Endothelial cell of umbilical vein (primary cell): ENCODE measurements at regions not wholly inside any gene's neighbourhood (a gene's known extent, or its start where the extent isn't known, plus 50 kb on each side); places are given as distances from the start of the nearest gene placed in this dataset.

ENCODE experiments used
- BruUV-seq: library from RNA; stranded (reverse); fragments of 400-500 nt; replicated peaks from 2 replicates; lab custom pipeline; 2021; lab: Mats Ljungman, UMichigan
- CTCF ChIA-PET: fragments of 300-600, 350-600 bp; sonication (Branson Sonifier 250); formaldehyde crosslinking; loops from one replicate; lab custom pipeline; 2021; ENCODE audit warnings: antibody characterized with exemption, inconsistent platforms; lab: Charles Lee
- POLR2A ChIA-PET: fragments of 300-600, 350-600 bp; sonication (Branson Sonifier 250); formaldehyde crosslinking; loops from one replicate; lab custom pipeline; 2021; ENCODE audit warnings: antibody characterized with exemption, inconsistent platforms; lab: Charles Lee
- DNase-seq: peaks from one replicate; pipeline ENCODE4 v3.0.0-alpha.2; 2011; ENCODE audit warnings: low read depth, low spot score
- FAIRE-seq: peaks from 2 replicates; lab custom pipeline; 2011; peaks lifted over from hg19 to GRCh38; lab: Jason Lieb, UNC
- H2AFZ ChIP-seq: 2 replicates; pipeline ENCODE4 v1.6.0; 2012; ENCODE audit warnings: low read depth, low read length, control low read depth, inconsistent platforms
- H3K27ac ChIP-seq: 2 replicates; pipeline ENCODE4 v1.5.1; 2011; ENCODE audit warnings: low read depth, mild to moderate bottlenecking, control low read depth, low read length, moderate library complexity; ENCODE audit not compliant: insufficient read depth
- H3K27me3 ChIP-seq, 2 experiments: 2 replicates each; pipeline versions ENCODE4 v1.6.0 to v1.6.1; 2011; ENCODE audit warnings: low read length in 2 of 2, mixed read lengths in 1 of 2; ENCODE audit not compliant: control insufficient read depth in 2 of 2, insufficient read depth in 2 of 2
- H3K36me3 ChIP-seq, 2 experiments: 2 replicates in 1 of 2; 3 replicates in 1 of 2; pipeline ENCODE4 v1.5.1; 2011; ENCODE audit warnings: low read length in 2 of 2, mild to moderate bottlenecking in 1 of 2, moderate library complexity in 1 of 2; ENCODE audit not compliant: control insufficient read depth in 2 of 2, insufficient read depth in 2 of 2; ENCODE audit errors: extremely low read depth in 1 of 2
- H3K4me1 ChIP-seq: 3 replicates; pipeline ENCODE4 v1.5.1; 2011; ENCODE audit warnings: mild to moderate bottlenecking, low read length; ENCODE audit not compliant: control insufficient read depth, insufficient read depth; ENCODE audit errors: extremely low read depth
- H3K4me2 ChIP-seq: 2 replicates; pipeline ENCODE4 v1.6.1; 2011; ENCODE audit warnings: low read length, control low read depth, mixed read lengths; ENCODE audit not compliant: insufficient read depth
- H3K4me3 ChIP-seq, 3 experiments: fragments of 200-600 bp in 1 of 3; sonication (generic), shearing (Covaris generic) in 1 of 3; replicated peaks in 1 of 3; 2 replicates each; pipeline ENCODE4 v1.5.1; 2011 to 2016; ENCODE audit warnings: control low read depth in 3 of 3, low read length in 3 of 3, mild to moderate bottlenecking in 2 of 3, inconsistent platforms in 1 of 3, low read depth in 1 of 3, moderate library complexity in 1 of 3; ENCODE audit not compliant: insufficient read depth in 1 of 3
- H3K79me2 ChIP-seq: 2 replicates; pipeline ENCODE4 v1.6.0; 2012; ENCODE audit warnings: low read length, inconsistent platforms; ENCODE audit not compliant: control insufficient read depth, insufficient read depth
- H3K9ac ChIP-seq: replicated peaks from 2 replicates; pipeline ENCODE3; 2011; ENCODE audit warnings: low read length, control low read depth; ENCODE audit not compliant: insufficient read depth; ENCODE audit errors: extremely low read depth
- H3K9me1 ChIP-seq: replicated peaks from 3 replicates; pipeline ENCODE4 v1.6.0; 2011; ENCODE audit warnings: mild to moderate bottlenecking, low read length; ENCODE audit not compliant: control insufficient read depth, insufficient read depth; ENCODE audit errors: extremely low read depth
- H3K9me3 ChIP-seq: replicated peaks from 2 replicates; pipeline ENCODE4 v1.5.1; 2012; ENCODE audit warnings: low read length, inconsistent platforms; ENCODE audit not compliant: control insufficient read depth, insufficient read depth
- H4K20me1 ChIP-seq: replicated peaks from 2 replicates; pipeline ENCODE3; 2011; ENCODE audit warnings: mild to moderate bottlenecking, low read length; ENCODE audit not compliant: control insufficient read depth, insufficient read depth; ENCODE audit errors: extremely low read depth
- EZH2 ChIP-seq: IDR thresholded peaks from 2 replicates; pipeline ENCODE4 v1.6.1; 2012; ENCODE audit warnings: borderline replicate concordance, low read depth, mild to moderate bottlenecking, moderate library complexity, low read length, inconsistent platforms; ENCODE audit not compliant: severe bottlenecking
- FOS ChIP-seq: IDR thresholded peaks from 2 replicates; pipeline ENCODE4 v1.6.1; 2011; ENCODE audit warnings: mild to moderate bottlenecking, low read length, moderate library complexity, borderline replicate concordance; ENCODE audit not compliant: insufficient read depth
- GATA2 ChIP-seq: IDR thresholded peaks from 2 replicates; pipeline ENCODE4 v1.7.0; 2011; ENCODE audit warnings: low read depth, mild to moderate bottlenecking, moderate library complexity, mixed read lengths, low read length; ENCODE audit not compliant: insufficient read length, insufficient read depth
- JUN ChIP-seq: IDR thresholded peaks from 2 replicates; pipeline ENCODE4 v1.6.1; 2011; ENCODE audit warnings: borderline replicate concordance, low read depth; ENCODE audit not compliant: insufficient read length, insufficient read depth
- MYC ChIP-seq: IDR thresholded peaks from one replicate; pipeline ENCODE4 v1.6.1; 2011; ENCODE audit warnings: mild to moderate bottlenecking, low read depth, low read length
- POLR2A ChIP-seq: IDR thresholded peaks from 2 replicates; pipeline ENCODE4 v1.6.1; 2012; ENCODE audit warnings: low read depth, mild to moderate bottlenecking, control low read depth, low read length
- POLR2AphosphoS5 ChIP-seq: IDR thresholded peaks from 2 replicates; pipeline ENCODE4 v1.6.1; 2012; ENCODE audit warnings: low read depth, mild to moderate bottlenecking, control low read depth, low read length, moderate library complexity; ENCODE audit not compliant: insufficient read depth
- dilution Hi-C: fragments of 300-500 bp; cut with MboI; formaldehyde crosslinking; loops from one replicate; pipeline ENCODE4 v1.15.0; 2019; ENCODE audit warnings: low sequenced_read_pairs; ENCODE audit not compliant: extremely low pct_ligation_motif_present
- intact Hi-C: fragments of 100-400 bp; cut with micrococcal nuclease; formaldehyde crosslinking; loops from one replicate; pipeline ENCODE4 v1.10.0; 2022
- TF ChIP-seq, protein P1 (sequence below): IDR thresholded peaks from 2 replicates; pipeline ENCODE4 v1.6.1; 2011; ENCODE audit not compliant: insufficient read depth, insufficient read length
- TF ChIP-seq, protein P2 (sequence below), 2 donors: IDR thresholded peaks; 1 replicate in 1 of 2; 2 replicates in 1 of 2; pipeline ENCODE4 v1.5.1; 2011; ENCODE audit warnings: low read length in 2 of 2, mild to moderate bottlenecking in 2 of 2, moderate library complexity in 2 of 2, control low read depth in 1 of 2, inconsistent platforms in 1 of 2, low read depth in 1 of 2; ENCODE audit not compliant: insufficient read depth in 1 of 2; ENCODE audit errors: extremely low read depth in 1 of 2

GRCh38 chr3:18127859-18128681 lies 297.1 kb downstream of the SATB1 start:
- dilution Hi-C loops, result no loop called here

More at GRCh38 chr3:18127859-18128681, 297.1 kb downstream of the SATB1 start:
- Histone ChIP-seq H2AFZ (no peak overlapping the region), H3K4me3 (no peak overlapping the region), H3K79me2 (no peaks in the 10 kb centered on the region), H3K4me2 (no peak overlapping the region), H3K9me3 (peaks cover 5% of the 10 kb centered on the region), H4K20me1 (no peaks in the 10 kb centered on the region), H3K9ac (no peak overlapping the region), H3K36me3 (no peaks in the 10 kb centered on the region), H3K27ac (no peak overlapping the region), H3K27me3 (no peaks in the 10 kb centered on the region), H3K4me1 (no peaks in the 10 kb centered on the region), H3K9me1 (no peaks in the 10 kb centered on the region)
- intact Hi-C loops, result no loop called here
- CTCF ChIA-PET, result no interaction called here
- DNase-seq, result no peak
- BruUV-seq, result no TSS peak
- no peak for TF ChIP-seq FOS
- TF ChIP-seq JUN, result no peak
- TF ChIP-seq GATA2, result no peak
- no peak for TF ChIP-seq POLR2AphosphoS5
- TF ChIP-seq EZH2, result no peak
- no peak for TF ChIP-seq MYC
- TF ChIP-seq, protein P1, sequence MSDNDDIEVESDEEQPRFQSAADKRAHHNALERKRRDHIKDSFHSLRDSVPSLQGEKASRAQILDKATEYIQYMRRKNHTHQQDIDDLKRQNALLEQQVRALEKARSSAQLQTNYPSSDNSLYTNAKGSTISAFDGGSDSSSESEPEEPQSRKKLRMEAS, result no peak
- TF ChIP-seq, protein P2, sequence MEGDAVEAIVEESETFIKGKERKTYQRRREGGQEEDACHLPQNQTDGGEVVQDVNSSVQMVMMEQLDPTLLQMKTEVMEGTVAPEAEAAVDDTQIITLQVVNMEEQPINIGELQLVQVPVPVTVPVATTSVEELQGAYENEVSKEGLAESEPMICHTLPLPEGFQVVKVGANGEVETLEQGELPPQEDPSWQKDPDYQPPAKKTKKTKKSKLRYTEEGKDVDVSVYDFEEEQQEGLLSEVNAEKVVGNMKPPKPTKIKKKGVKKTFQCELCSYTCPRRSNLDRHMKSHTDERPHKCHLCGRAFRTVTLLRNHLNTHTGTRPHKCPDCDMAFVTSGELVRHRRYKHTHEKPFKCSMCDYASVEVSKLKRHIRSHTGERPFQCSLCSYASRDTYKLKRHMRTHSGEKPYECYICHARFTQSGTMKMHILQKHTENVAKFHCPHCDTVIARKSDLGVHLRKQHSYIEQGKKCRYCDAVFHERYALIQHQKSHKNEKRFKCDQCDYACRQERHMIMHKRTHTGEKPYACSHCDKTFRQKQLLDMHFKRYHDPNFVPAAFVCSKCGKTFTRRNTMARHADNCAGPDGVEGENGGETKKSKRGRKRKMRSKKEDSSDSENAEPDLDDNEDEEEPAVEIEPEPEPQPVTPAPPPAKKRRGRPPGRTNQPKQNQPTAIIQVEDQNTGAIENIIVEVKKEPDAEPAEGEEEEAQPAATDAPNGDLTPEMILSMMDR (IDR thresholded peaks at IDR 0.05; ENCODE audit: extremely low read depth in 1 of 2, insufficient read depth in 1 of 2, low read depth in 1 of 2, low read length in 2 of 2), result no peak
- TF ChIP-seq POLR2A, result no peak
- POLR2A ChIA-PET, result no interaction called here
- no peak for FAIRE-seq
